ENCODE measurements at regions not wholly inside any gene's neighbourhood (a gene's known extent, or its start where the extent isn't known, plus 50 kb on each side); places are given as distances from the start of the nearest gene placed in this dataset.

GRCh38 chr9:18202924-18203323, 271.0 kb upstream of the ADAMTSL1 start:
- TF ChIP-seq, protein P1, sequence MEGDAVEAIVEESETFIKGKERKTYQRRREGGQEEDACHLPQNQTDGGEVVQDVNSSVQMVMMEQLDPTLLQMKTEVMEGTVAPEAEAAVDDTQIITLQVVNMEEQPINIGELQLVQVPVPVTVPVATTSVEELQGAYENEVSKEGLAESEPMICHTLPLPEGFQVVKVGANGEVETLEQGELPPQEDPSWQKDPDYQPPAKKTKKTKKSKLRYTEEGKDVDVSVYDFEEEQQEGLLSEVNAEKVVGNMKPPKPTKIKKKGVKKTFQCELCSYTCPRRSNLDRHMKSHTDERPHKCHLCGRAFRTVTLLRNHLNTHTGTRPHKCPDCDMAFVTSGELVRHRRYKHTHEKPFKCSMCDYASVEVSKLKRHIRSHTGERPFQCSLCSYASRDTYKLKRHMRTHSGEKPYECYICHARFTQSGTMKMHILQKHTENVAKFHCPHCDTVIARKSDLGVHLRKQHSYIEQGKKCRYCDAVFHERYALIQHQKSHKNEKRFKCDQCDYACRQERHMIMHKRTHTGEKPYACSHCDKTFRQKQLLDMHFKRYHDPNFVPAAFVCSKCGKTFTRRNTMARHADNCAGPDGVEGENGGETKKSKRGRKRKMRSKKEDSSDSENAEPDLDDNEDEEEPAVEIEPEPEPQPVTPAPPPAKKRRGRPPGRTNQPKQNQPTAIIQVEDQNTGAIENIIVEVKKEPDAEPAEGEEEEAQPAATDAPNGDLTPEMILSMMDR (conservative IDR thresholded peaks at IDR 0.05; ENCODE audit: low read depth, low read length) = no peak
- no peak for TF ChIP-seq EZH2 (IDR thresholded peaks at IDR 0.05; ENCODE audit: low read length, unreplicated experiment)
